ENCODE measurements at regions not wholly inside any gene's neighbourhood (a gene's known extent, or its start where the extent isn't known, plus 50 kb on each side); places are given as distances from the start of the nearest gene placed in this dataset.

DNA sequence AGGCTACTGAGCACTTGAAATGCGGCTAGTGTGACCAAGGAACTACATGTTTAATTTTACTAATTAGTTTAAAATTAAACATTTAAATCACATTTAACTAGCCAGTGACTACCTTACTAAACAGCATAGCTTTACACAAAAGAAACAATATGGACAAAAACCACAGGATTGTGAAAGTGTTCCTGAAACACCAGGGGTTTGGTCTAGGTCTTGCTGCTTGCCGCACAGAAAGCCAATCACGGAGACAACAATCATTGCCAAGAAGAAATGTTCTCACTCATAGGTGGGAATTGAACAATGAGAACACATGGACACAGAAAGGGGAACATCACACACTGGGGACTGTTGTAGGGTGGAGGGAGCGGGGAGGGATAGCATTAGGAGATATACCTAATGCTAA lies 309.5 kb downstream of the C11orf87 start:
- TF ChIP-seq EP300 (IDR thresholded peaks at IDR 0.05; ENCODE audit: low read depth) = no peak
- TF ChIP-seq, protein P1, sequence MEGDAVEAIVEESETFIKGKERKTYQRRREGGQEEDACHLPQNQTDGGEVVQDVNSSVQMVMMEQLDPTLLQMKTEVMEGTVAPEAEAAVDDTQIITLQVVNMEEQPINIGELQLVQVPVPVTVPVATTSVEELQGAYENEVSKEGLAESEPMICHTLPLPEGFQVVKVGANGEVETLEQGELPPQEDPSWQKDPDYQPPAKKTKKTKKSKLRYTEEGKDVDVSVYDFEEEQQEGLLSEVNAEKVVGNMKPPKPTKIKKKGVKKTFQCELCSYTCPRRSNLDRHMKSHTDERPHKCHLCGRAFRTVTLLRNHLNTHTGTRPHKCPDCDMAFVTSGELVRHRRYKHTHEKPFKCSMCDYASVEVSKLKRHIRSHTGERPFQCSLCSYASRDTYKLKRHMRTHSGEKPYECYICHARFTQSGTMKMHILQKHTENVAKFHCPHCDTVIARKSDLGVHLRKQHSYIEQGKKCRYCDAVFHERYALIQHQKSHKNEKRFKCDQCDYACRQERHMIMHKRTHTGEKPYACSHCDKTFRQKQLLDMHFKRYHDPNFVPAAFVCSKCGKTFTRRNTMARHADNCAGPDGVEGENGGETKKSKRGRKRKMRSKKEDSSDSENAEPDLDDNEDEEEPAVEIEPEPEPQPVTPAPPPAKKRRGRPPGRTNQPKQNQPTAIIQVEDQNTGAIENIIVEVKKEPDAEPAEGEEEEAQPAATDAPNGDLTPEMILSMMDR (IDR thresholded peaks at IDR 0.05) = no peak
- TF ChIP-seq POLR2A (IDR thresholded peaks at IDR 0.05) = no peak
- TF ChIP-seq POLR2AphosphoS5 (IDR thresholded peaks at IDR 0.05) = no peak
